AG09309 (cell line): ENCODE measurements at regions not wholly inside any gene's neighbourhood (a gene's known extent, or its start where the extent isn't known, plus 50 kb on each side); places are given as distances from the start of the nearest gene placed in this dataset.
A peak's percentile ranks its signal among the peaks of the same experiment; 100 is the strongest.

Experiments used
- DNase-seq: peaks from one replicate; pipeline ENCODE4 v3.0.0-alpha.2; 2010; ENCODE audit warnings: low read depth
- H3K4me3 ChIP-seq: 2 replicates; pipeline ENCODE4 v1.5.1; 2011; ENCODE audit warnings: mild to moderate bottlenecking, low read depth, low read length, moderate library complexity; ENCODE audit not compliant: control insufficient read depth
- TF ChIP-seq, protein P1 (sequence below): IDR thresholded peaks from 2 replicates; pipeline ENCODE4 v1.5.1; 2011; ENCODE audit warnings: mild to moderate bottlenecking, low read depth, low read length, inconsistent platforms; ENCODE audit not compliant: insufficient read depth, control insufficient read depth; ENCODE audit errors: missing control alignments

- no peak overlapping the region for H3K4me3 ChIP-seq
- no peak for DNase-seq
- TF ChIP-seq, protein P1, sequence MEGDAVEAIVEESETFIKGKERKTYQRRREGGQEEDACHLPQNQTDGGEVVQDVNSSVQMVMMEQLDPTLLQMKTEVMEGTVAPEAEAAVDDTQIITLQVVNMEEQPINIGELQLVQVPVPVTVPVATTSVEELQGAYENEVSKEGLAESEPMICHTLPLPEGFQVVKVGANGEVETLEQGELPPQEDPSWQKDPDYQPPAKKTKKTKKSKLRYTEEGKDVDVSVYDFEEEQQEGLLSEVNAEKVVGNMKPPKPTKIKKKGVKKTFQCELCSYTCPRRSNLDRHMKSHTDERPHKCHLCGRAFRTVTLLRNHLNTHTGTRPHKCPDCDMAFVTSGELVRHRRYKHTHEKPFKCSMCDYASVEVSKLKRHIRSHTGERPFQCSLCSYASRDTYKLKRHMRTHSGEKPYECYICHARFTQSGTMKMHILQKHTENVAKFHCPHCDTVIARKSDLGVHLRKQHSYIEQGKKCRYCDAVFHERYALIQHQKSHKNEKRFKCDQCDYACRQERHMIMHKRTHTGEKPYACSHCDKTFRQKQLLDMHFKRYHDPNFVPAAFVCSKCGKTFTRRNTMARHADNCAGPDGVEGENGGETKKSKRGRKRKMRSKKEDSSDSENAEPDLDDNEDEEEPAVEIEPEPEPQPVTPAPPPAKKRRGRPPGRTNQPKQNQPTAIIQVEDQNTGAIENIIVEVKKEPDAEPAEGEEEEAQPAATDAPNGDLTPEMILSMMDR, result no peak
Measured at GRCh38 chr9:96075757-96076156, 200.3 kb downstream of the ERCC6L2 start.

- DNase-seq, result no peak
- TF ChIP-seq, protein P1, result no peak
Measured at GRCh38 chr9:96075111-96075510, 199.6 kb downstream of the ERCC6L2 start.

GRCh38 chr9:96073531-96074480, 198.3 kb downstream of the ERCC6L2 start:
- no peak overlapping the region for H3K4me3 ChIP-seq
- DNase-seq, result no peak
- TF ChIP-seq, protein P1, result no peak

More at GRCh38 chr9:96075111-96075510, 199.6 kb downstream of the ERCC6L2 start:
- H3K4me3 ChIP-seq, result no peak overlapping the region

DNA sequence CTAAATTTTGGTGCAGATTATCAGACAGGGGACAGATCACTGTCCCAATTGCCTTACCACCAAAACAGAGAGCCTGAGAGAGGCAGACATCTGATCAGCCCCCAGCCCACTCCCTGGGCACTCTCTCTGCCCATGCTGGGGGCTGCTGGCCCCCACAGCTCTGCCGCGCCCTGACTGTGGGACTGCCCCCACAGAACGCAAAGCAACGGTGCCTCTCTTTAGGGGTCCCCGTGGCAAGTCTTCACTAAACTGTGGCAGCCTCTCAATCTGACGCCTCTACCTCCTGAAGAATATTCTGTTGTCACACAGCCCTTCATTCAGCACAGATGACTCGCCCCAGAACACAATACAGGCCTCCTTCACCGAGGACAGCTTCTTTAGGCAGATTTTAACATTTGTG, 197.4 kb downstream of the ERCC6L2 start:
- no peak for DNase-seq
- H3K4me3 ChIP-seq, result no peak overlapping the region
- TF ChIP-seq, protein P1, result no peak

GRCh38 chr9:96071815-96072124, 196.3 kb downstream of the ERCC6L2 start:
- H3K4me3 ChIP-seq, result no peak overlapping the region
- TF ChIP-seq, protein P1, result no peak
- no peak for DNase-seq

DNA sequence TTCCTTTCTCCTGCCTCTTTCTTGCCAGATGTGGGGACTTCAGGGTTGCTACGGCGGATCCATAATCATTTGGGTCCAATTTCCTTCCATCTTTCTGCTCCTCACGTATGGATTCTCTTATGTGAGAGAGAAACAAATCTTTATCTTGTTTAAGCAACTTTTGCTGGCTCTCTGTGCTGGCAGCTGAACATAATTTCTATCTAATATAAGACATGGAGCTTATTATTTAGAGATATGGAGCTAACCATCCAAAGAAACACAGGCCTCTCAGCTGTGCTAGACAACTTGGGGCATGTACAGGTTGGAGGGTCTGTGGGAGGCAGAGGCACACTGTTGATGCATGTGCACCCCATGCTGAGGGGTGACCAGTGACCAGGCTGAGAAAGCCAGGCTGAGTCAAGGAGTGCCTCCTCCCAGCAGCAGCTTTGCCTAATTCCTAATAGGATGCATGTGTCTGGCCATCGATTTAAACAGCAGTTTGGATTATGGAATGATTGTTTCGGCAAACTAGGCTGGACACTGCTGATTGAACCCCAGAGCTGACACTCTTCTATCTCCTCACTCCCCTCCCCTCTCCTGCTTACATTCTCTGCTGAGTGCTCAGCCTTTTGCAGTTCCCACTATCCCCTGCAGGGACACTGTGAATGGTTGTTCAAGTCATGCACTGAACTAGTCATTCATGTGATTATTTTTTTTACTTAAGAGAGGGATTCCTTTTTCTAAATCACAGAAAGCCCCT, 195.8 kb downstream of the ERCC6L2 start:
- TF ChIP-seq, protein P1, result peak; percentile 45
- no peak for DNase-seq
- H3K4me3 ChIP-seq, result no peak overlapping the region
